Muscle layer of duodenum (tissue), 2 donors: ENCODE measurements at regions not wholly inside any gene's neighbourhood (a gene's known extent, or its start where the extent isn't known, plus 50 kb on each side); places are given as distances from the start of the nearest gene placed in this dataset.

Experiments used
- H3K27ac ChIP-seq: one replicate; pipeline ENCODE4 v1.7.0; 2013; ENCODE audit warnings: mild to moderate bottlenecking, low read length
- H3K27me3 ChIP-seq: one replicate; pipeline ENCODE4 v1.7.0; 2013; ENCODE audit warnings: low read depth, mild to moderate bottlenecking, control low read depth, low read length
- H3K36me3 ChIP-seq, 2 donors: one replicate each; pipeline ENCODE4 v1.7.0; 2013; ENCODE audit warnings: low read length in 2 of 2, control low read depth in 1 of 2, mild to moderate bottlenecking in 1 of 2; ENCODE audit not compliant: insufficient read depth in 2 of 2, control insufficient read depth in 1 of 2
- H3K4me1 ChIP-seq, 2 donors: one replicate each; pipeline ENCODE4 v1.7.0; 2013; ENCODE audit warnings: low read length in 2 of 2, mild to moderate bottlenecking in 2 of 2, control low read depth in 1 of 2, moderate library complexity in 1 of 2; ENCODE audit not compliant: insufficient read depth in 2 of 2, control insufficient read depth in 1 of 2
- H3K4me3 ChIP-seq, 2 donors: one replicate each; pipeline ENCODE4 v1.7.0; 2013; ENCODE audit warnings: low read length in 2 of 2, low read depth in 1 of 2, mild to moderate bottlenecking in 1 of 2
- H3K9me3 ChIP-seq, 2 donors: one replicate each; pipeline ENCODE4 v1.7.0; 2013; ENCODE audit warnings: low read length in 2 of 2, control low read depth in 1 of 2, mild to moderate bottlenecking in 1 of 2; ENCODE audit not compliant: control insufficient read depth in 1 of 2
- donor health status: healthy.

GRCh38 chr7:1367501-1368183 is 91.6 kb downstream of the MICALL2 start:
- Histone ChIP-seq H3K36me3 (no peaks in the 10 kb centered on the region), H3K4me1 (peaks cover 0 to 5% of the 10 kb centered on the region in 2 donors), H3K27me3 (peaks cover 37% of the 10 kb centered on the region), H3K9me3 (peaks cover 6 to 21% of the 10 kb centered on the region in 2 donors), H3K27ac (no peak overlapping the region), H3K4me3 (no peak overlapping the region)

GRCh38 chr7:1368184-1368681 is 91.0 kb downstream of the MICALL2 start:
- H3K4me3 ChIP-seq = no peak overlapping the region
- no peak overlapping the region for H3K27ac ChIP-seq
- H3K36me3 ChIP-seq = no peaks in the 10 kb centered on the region
- H3K9me3 ChIP-seq = peaks cover 6 to 21% of the 10 kb centered on the region in 2 donors
- peaks cover 0 to 5% of the 10 kb centered on the region in 2 donors for H3K4me1 ChIP-seq
- H3K27me3 ChIP-seq = peaks cover 41% of the 10 kb centered on the region

GRCh38 chr7:1368682-1369571 is 90.3 kb downstream of the MICALL2 start:
- Histone ChIP-seq H3K27me3 (peaks cover 41% of the 10 kb centered on the region), H3K4me1 (peaks cover 0 to 5% of the 10 kb centered on the region in 2 donors), H3K27ac (no peak overlapping the region), H3K36me3 (no peaks in the 10 kb centered on the region), H3K4me3 (no peak overlapping the region), H3K9me3 (peaks cover 6 to 20% of the 10 kb centered on the region in 2 donors)

GRCh38 chr7:1369916-1370657 is 89.2 kb downstream of the MICALL2 start:
- Histone ChIP-seq H3K4me3 (no peak overlapping the region), H3K4me1 (peaks cover 0 to 5% of the 10 kb centered on the region in 2 donors), H3K27me3 (peaks cover 45% of the 10 kb centered on the region), H3K36me3 (no peaks in the 10 kb centered on the region), H3K9me3 (peaks cover 6 to 10% of the 10 kb centered on the region in 2 donors), H3K27ac (no peak overlapping the region)

GRCh38 chr7:1370738-1371137 is 88.5 kb downstream of the MICALL2 start:
- Histone ChIP-seq H3K4me1 (peaks cover 0 to 5% of the 10 kb centered on the region in 2 donors), H3K27ac (no peak overlapping the region), H3K27me3 (peaks cover 45% of the 10 kb centered on the region), H3K36me3 (no peaks in the 10 kb centered on the region), H3K9me3 (peaks cover 4 to 5% of the 10 kb centered on the region in 2 donors), H3K4me3 (no peak overlapping the region)

- Histone ChIP-seq H3K36me3 (no peaks in the 10 kb centered on the region), H3K4me1 (peaks cover 0 to 5% of the 10 kb centered on the region in 2 donors), H3K9me3 (no peaks in the 10 kb centered on the region), H3K27me3 (peaks cover 44% of the 10 kb centered on the region), H3K4me3 (no peak overlapping the region), H3K27ac (no peak overlapping the region)
Measured at GRCh38 chr7:1372063-1372462, 87.2 kb downstream of the MICALL2 start.

- Histone ChIP-seq H3K27ac (no peak overlapping the region), H3K27me3 (peaks cover 36% of the 10 kb centered on the region), H3K4me1 (peaks cover 0 to 5% of the 10 kb centered on the region in 2 donors), H3K4me3 (no peak overlapping the region), H3K9me3 (no peaks in the 10 kb centered on the region), H3K36me3 (no peaks in the 10 kb centered on the region)
Measured at GRCh38 chr7:1372671-1373379, 86.4 kb downstream of the MICALL2 start.

GRCh38 chr7:1377111-1377909 is 82.0 kb downstream of the MICALL2 start:
- Histone ChIP-seq H3K27ac (no peak overlapping the region), H3K27me3 (peaks cover 10% of the 10 kb centered on the region)

GRCh38 chr7:1378610-1379601 is 80.4 kb downstream of the MICALL2 start:
- Histone ChIP-seq H3K36me3 (no peaks in the 10 kb centered on the region), H3K27me3 (peaks cover 4% of the 10 kb centered on the region), H3K4me3 (no peak overlapping the region), H3K4me1 (no peaks in the 10 kb centered on the region), H3K9me3 (peaks cover 0 to 5% of the 10 kb centered on the region in 2 donors), H3K27ac (no peak overlapping the region)

More at GRCh38 chr7:1377111-1377909, 82.0 kb downstream of the MICALL2 start:
- no peak overlapping the region for H3K4me3 ChIP-seq
- H3K36me3 ChIP-seq = no peaks in the 10 kb centered on the region
- no peaks in the 10 kb centered on the region for H3K4me1 ChIP-seq
- no peaks in the 10 kb centered on the region for H3K9me3 ChIP-seq
